ENCODE measurements at regions not wholly inside any gene's neighbourhood (a gene's known extent, or its start where the extent isn't known, plus 50 kb on each side); places are given as distances from the start of the nearest gene placed in this dataset.

- no peak for TF ChIP-seq CTCF (conservative IDR thresholded peaks at IDR 0.05 in 1 of 2, IDR thresholded peaks at IDR 0.05 in 1 of 2; ENCODE audit: extremely low read depth in 1 of 2, insufficient read depth in 1 of 2, low read depth in 1 of 2, low read length in 2 of 2)
- no peak for TF ChIP-seq EZH2 (IDR thresholded peaks at IDR 0.05; ENCODE audit: borderline replicate concordance, low read length)
Measured at GRCh38 chr11:95625164-95625900, 164.2 kb downstream of the FAM76B start.

Measured in mammary epithelial cell (primary cell).